Prostate gland (tissue), 2 donors: ENCODE measurements at regions not wholly inside any gene's neighbourhood (a gene's known extent, or its start where the extent isn't known, plus 50 kb on each side); places are given as distances from the start of the nearest gene placed in this dataset.

Source experiments
- DNase-seq: peaks from one replicate; pipeline ENCODE4 v3.0.0-alpha.2; 2019; ENCODE audit warnings: low spot score
- H3K27ac ChIP-seq, 2 donors: fragments of 200-600 bp; sonication (generic); 2 replicates each; pipeline ENCODE4 v1.5.1; 2017 to 2019
- H3K27me3 ChIP-seq: fragments of 200-600 bp; sonication (generic); replicated peaks from 2 replicates; pipeline ENCODE4 v1.5.1; 2019; ENCODE audit not compliant: insufficient read depth
- H3K36me3 ChIP-seq, 2 donors: fragments of 200-600 bp; sonication (generic); 1 replicate in 1 of 2; 2 replicates in 1 of 2; pipeline versions ENCODE4 v1.5.1 to v1.8.1; 2017 to 2019
- H3K4me1 ChIP-seq: fragments of 200-600 bp; sonication (generic); replicated peaks from 2 replicates; pipeline ENCODE4 v1.5.1; 2019
- H3K4me3 ChIP-seq, 2 donors: fragments of 200-600 bp; sonication (generic); 2 replicates each; pipeline ENCODE4 v1.5.1; 2017 to 2019
- H3K9me3 ChIP-seq: fragments of 200-600 bp; sonication (generic); 2 replicates; pipeline ENCODE4 v1.5.1; 2017
- CTCF ChIP-seq, 4 experiments: fragments of 200-600 bp in 2 of 4; fragments of 450-650 bp in 2 of 4; sonication (generic) in 2 of 4; IDR thresholded peaks; 1 replicate in 3 of 4; 2 replicates in 1 of 4; pipeline ENCODE4 v1.5.1; 2016 to 2019; ENCODE audit warnings: antibody characterized with exemption in 4 of 4, mild to moderate bottlenecking in 2 of 4, moderate library complexity in 2 of 4
- POLR2A ChIP-seq: fragments of 450-650 bp; IDR thresholded peaks from one replicate; pipeline ENCODE4 v1.6.1; 2016; ENCODE audit warnings: antibody characterized with exemption, mild to moderate bottlenecking
- POLR2AphosphoS5 ChIP-seq: sonication (generic); formaldehyde crosslinking; IDR thresholded peaks from one replicate; pipeline ENCODE4 v1.6.1; 2017; ENCODE audit warnings: antibody characterized with exemption
- WGBS: methylation state at CpG from one replicate; pipeline ENCODE4 v1.1.5; 2018; 5-methylcytosine and 5-hydroxymethylcytosine counted together
- intact Hi-C: fragments of 100-400 bp; cut with DNase I; formaldehyde crosslinking; loops from one replicate; pipeline ENCODE4 v1.14.2; 2022

DNA sequence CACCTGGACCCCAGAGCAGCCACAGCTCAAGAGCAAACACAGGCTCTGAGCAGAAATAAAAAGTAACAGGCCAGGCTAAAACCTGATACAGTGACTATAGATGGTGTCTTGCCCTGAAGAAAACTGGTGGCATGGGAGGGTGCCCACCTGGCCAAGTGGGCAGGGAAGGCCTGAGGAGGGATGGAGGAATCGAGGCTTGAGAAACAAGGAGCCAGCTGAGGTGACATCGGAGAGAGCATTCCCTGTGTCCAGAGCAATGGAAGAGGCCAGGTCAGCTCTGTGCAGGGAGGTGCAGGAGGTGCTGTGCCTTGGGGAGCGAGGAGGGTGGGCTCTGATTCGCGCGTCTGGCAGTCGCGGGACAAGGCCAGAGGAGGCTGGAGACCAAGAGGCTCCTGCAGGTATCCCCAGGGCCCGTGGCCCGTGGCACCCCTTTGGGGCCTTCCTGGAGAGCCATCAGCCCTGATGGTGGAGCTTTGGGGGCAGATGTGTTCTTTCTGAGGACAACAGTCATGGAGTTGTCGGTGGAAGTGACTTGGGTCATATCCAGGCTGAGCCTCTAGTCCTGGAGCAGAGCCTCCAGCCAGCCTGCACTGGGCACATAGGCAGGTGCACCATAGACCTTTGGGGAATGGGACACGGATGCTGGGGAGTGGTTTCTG is 56.1 kb downstream of the PLXNA1 start:
- no peak overlapping the region for H3K27ac ChIP-seq
- no peaks in the 10 kb centered on the region for H3K9me3 ChIP-seq
- H3K4me3 ChIP-seq: no peak overlapping the region
- no peaks in the 10 kb centered on the region for H3K36me3 ChIP-seq
- no peak for DNase-seq
- intact Hi-C loops: no loop called here
- TF ChIP-seq POLR2A (no peak), CTCF (IDR thresholded peaks at IDR 0.05) (no peak), POLR2AphosphoS5 (no peak)
- no peaks in the 10 kb centered on the region for H3K4me1 ChIP-seq
- no peaks in the 10 kb centered on the region for H3K27me3 ChIP-seq
- 86% methylated on average over 12 of the region's 12 CpGs for WGBS

DNA sequence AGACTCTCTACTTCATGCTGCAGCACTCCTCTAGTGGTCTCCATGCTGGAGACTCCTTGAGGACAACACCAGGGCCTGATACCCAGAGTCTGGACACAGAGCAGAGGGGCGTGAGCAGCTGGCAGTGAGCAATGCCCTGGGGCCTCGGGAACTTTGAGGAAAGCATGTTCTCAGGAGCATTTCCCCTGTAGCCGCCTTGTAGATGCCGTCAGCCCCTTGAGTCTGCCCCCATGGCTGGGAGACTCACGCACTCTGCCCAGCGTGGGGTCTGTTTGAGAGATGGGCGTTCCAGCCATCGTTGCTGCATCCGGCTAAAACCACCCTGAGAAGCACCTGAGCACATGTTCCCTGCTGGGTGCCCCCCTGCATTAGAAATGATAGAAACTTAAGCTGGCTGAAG is 56.8 kb downstream of the PLXNA1 start:
- H3K4me3 ChIP-seq: no peak overlapping the region
- H3K4me1 ChIP-seq: no peaks in the 10 kb centered on the region
- H3K27me3 ChIP-seq: no peaks in the 10 kb centered on the region
- intact Hi-C loops: no loop called here
- DNase-seq: no peak
- WGBS: 82% methylated on average over 9 of the region's 9 CpGs
- H3K36me3 ChIP-seq: no peaks in the 10 kb centered on the region
- TF ChIP-seq CTCF (IDR thresholded peaks at IDR 0.05) (no peak), POLR2AphosphoS5 (no peak), POLR2A (no peak)
- H3K9me3 ChIP-seq: no peaks in the 10 kb centered on the region
- H3K27ac ChIP-seq: no peak overlapping the region

DNA sequence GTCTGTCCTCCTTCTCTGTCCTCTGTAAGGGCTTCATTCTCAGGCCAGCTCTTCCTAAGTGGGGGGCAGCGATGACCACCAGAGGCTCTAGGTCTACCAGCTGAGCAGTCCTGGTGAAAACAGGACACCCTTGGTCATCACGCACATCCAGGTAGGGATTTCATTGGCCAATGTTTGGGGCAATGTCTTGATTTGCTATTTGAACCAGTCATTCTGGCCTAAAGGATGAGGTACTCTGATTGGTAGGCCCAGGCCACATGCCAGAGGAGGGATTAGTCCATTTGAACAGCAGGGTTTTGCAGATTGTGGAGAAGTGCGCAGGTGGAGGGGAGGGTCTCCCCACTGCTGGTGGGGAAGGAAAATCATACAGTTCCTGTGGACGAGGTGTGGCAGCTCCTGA is 57.3 kb downstream of the PLXNA1 start:
- Histone ChIP-seq H3K4me3 (no peak overlapping the region), H3K36me3 (no peaks in the 10 kb centered on the region), H3K4me1 (no peaks in the 10 kb centered on the region), H3K9me3 (no peaks in the 10 kb centered on the region), H3K27ac (no peak overlapping the region), H3K27me3 (no peaks in the 10 kb centered on the region)
- no peak for DNase-seq
- intact Hi-C loops: no loop called here
- no peak for TF ChIP-seq POLR2A
- TF ChIP-seq POLR2AphosphoS5: no peak
- TF ChIP-seq CTCF (IDR thresholded peaks at IDR 0.05): no peak
- 92% methylated on average over 4 of the region's 4 CpGs for WGBS

DNA sequence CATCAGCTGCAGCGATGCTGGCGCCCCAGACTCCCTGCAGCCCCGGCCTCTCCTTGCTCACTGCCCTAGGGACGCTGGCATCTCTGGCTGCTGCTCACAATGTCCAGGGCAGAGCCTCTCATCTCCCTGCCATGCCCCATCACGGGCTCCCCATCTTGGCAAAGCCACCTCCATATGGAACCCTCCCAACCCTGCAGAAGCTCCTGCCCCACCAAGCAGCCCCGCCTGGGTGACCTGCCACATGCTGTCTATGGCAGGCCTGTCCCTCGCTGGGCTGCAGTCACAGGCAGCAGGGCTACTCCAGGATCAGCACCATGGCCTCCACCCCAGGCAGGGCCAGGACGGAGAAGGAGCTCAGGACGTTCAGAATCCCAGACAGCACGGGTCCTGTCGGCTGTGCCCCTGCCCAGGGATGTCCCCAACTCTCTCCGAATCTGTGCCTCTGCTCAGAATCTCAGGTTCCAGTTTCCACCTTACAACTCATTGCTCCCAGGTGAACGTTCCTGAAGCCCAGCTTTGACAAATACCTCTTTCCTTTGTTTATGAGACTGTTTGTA is 58.4 kb downstream of the PLXNA1 start:
- H3K36me3 ChIP-seq: no peaks in the 10 kb centered on the region
- no peak overlapping the region for H3K27ac ChIP-seq
- TF ChIP-seq CTCF (IDR thresholded peaks at IDR 0.05) (no peak), POLR2AphosphoS5 (no peak), POLR2A (no peak)
- WGBS: 84% methylated on average over 13 of the region's 13 CpGs
- H3K4me3 ChIP-seq: no peak overlapping the region
- H3K9me3 ChIP-seq: no peaks in the 10 kb centered on the region
- intact Hi-C loops: no loop called here
- no peaks in the 10 kb centered on the region for H3K4me1 ChIP-seq
- DNase-seq: no peak
- H3K27me3 ChIP-seq: no peaks in the 10 kb centered on the region

- Histone ChIP-seq H3K9me3 (no peaks in the 10 kb centered on the region), H3K27me3 (no peaks in the 10 kb centered on the region), H3K27ac (no peak overlapping the region), H3K36me3 (no peaks in the 10 kb centered on the region), H3K4me1 (no peaks in the 10 kb centered on the region), H3K4me3 (no peak overlapping the region)
- intact Hi-C loops: no loop called here
- no peak for DNase-seq
- no peak for TF ChIP-seq POLR2AphosphoS5
- no peak for TF ChIP-seq CTCF (IDR thresholded peaks at IDR 0.05)
- TF ChIP-seq POLR2A: no peak
- WGBS: 90% methylated on average over 8 of the region's 8 CpGs
These were observed 59.0 kb downstream of the PLXNA1 start for GRCh38 chr3:127041933-127042332.
